Renal cortex interstitium (tissue), 11 donors: ENCODE measurements at regions not wholly inside any gene's neighbourhood (a gene's known extent, or its start where the extent isn't known, plus 50 kb on each side); places are given as distances from the start of the nearest gene placed in this dataset.
A peak's percentile ranks its signal among the peaks of the same experiment; 100 is the strongest.

Source experiments
- DNase-seq, 11 donors: peaks; one replicate each; pipeline ENCODE4 v3.0.0-alpha.2; 2013; ENCODE audit warnings: low read depth in 9 of 11, low spot score in 4 of 11; ENCODE audit errors: extremely low read depth in 1 of 11

DNA sequence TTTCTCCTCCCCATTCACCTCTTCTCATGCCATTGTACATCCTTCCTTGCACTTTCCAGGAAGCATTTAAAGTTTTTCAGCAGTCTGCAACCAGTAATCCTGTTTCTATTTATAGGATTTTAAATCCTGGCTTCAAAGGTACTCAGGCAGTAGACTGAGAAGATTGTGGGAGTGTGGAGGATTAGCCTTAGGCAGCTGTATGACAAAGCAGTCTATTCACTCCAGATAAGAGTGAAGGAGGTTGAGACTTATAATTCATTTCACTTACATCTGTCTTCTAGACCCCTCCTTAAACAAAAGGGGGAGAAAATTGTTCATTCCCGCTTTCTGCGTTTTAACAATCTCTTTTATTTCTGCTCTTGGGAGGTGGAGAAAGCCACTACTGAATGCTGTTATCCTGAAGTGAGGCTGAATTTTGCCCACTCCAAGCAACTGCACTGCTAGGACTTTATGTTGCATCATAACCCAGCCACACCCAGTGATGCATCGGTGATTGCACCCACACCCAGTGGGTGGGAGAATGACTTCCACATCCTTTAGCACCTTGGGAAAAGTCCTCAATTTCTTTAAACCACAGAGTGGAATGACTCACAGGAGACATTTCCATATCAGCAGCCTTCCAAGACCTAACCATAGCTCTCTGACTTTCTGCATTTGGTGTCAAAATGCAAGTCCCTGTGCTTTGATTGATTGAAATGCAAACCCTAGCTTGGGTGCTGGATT is 382.5 kb upstream of the ATP2B1 start:
- DNase-seq = no peak

DNA sequence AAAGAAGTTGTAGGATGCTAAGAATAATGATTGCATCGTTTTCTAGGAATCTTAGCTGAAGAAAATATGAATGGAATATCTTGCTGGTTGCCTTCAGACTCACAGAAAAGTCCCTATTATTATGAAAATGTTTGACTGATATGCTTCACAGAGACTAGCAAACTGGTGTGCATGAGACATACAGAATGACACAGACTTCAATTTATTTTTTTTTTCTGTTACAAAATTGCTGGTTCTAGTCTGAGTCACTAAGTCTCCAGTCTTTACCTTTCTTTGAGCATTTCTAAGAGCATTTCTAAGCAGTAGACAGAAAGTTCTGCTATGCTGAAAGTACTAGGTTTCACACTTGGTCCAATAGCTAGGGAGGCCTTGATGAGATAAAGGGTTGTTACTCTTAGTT is 377.6 kb upstream of the ATP2B1 start:
- no peak for DNase-seq

DNA sequence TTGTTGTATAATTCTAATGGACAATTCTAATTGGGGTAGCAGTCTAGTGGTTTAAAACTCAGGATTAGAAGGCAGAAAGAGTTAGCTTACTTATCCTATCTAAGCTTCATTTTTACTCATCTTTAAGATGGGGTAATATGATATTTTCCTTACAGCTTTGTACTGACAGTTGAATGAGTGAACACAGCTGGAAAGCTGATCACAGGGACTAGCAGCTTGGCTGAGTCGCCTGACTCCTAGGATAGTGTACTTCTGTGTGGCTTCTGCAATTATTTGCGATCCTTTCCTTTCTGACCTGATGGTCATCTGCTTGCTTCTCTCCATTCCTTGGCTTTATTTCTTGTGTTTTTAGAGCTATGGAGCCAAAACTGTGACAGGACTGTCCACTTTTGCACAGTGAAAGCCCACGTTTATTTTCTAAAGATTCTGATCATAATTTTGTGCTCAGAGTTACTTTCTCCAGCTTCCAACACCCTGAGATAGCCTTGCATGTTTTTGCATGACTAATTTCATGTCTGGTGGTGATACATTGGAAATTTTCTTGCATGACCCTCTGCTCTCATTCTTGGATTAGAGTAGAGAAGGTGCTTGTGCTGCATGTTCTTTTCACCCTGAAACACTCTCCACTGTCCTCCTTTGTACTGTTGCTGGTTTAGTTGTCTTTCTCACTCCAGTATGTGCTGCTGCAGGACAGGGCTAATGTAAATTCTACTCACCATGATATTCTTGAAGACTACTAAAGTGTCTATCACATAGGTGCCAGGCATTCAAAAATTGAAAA is 377.0 kb upstream of the ATP2B1 start:
- no peak for DNase-seq

DNA sequence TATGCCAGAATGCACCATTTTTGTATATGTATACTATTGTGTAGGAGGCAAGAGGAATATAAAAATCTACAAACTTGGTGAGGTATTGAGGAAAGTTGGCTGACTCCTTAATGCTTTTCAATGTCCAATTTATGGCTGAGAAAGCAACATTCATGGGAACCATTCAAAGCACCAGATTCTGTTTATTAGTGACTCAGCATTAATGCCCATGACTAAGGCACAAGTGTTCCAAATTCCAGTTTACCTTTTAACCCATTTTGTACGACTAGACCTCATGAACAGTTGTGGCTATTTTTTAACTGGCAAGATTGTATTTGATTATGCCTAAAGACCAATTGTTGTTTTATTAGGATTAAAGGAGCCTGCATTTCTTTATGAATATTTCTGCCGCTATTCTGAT is 375.4 kb upstream of the ATP2B1 start:
- no peak for DNase-seq

DNA sequence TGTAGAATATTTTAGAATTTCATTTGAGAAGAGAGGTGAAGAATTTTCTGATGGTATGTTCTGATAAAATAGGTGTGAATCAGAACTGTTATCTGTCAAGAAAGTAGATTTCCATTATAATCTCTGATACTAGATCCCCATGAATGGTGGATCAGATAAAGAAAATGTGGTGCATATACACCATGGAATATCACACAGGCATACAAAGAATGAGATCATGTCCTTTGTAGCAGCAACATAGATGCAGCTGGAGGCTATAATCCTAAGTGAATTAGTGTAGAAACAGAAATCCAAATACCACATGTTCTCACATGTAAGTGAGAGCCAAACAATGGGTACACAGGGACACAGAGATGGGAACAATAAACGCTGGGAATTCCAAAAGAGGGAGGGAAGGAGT is 372.0 kb upstream of the ATP2B1 start:
- DNase-seq = no peak

DNA sequence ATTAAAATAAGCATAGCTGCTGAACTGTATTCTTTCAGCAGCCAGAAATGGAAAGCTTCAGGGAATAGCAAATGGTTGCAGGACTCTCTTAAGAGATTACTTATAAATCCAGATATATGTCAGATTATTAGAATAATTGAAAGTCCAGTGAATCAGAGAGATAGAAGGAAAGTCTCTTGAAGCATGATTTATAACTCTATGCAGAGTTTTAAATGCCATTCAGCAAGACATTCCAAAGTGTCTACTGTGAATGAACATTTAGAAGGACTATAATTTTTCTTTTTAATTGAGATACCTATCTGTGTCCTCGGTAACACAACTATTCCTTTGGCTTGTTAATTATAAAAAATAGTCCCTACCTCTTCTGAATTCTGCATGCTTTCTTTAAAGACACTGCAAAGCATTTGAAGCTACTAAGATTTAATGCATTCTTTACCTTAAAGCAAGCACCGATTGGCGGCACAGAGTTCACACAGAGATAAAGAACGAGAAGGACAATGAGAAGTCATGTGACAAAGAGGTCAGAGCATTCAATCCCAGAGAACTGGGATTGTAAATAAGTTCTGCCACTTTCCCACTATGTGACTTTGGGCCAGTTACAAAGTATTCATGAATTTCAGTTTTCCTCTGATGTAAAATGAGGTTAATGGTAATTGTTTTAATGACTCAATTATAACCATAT is 371.0 kb upstream of the ATP2B1 start:
- no peak for DNase-seq

DNA sequence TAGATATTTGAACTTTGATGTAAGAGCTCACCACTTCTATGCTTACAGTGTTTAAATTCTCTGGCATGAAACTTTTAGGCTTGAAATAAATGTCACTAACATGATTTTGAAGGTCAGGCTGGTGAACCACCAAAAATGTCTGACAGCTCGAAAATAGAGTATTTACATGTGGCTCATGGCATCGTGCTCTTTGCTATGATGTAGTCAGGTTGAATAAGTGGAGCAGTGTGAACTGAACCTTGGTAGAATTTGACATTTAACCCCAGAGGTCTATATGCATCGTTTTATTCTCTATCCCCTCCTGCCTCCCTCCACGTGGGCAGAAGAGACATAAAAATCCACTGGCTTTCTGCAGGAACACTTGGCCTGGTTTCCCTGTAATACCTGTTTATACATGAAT is 369.7 kb upstream of the ATP2B1 start:
- DNase-seq = no peak

DNA sequence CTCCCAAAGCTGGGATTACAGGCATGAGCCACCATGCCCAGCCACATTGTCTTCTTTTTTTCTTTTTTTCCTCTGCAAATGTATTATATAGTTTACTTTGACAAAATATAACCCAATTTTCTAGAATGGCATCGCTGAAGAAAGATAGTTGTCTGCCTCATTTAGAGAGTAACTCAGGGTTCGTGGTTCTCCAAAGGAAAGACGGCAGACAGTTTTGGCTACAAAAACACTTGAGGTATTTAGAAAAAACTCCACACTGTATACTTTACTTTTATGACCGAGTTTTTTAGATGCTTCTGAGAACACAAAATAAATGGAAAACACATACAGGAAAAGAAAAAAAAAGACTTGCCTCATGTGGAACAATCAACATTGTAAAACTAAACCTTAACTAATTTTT is 369.1 kb upstream of the ATP2B1 start:
- no peak for DNase-seq

DNA sequence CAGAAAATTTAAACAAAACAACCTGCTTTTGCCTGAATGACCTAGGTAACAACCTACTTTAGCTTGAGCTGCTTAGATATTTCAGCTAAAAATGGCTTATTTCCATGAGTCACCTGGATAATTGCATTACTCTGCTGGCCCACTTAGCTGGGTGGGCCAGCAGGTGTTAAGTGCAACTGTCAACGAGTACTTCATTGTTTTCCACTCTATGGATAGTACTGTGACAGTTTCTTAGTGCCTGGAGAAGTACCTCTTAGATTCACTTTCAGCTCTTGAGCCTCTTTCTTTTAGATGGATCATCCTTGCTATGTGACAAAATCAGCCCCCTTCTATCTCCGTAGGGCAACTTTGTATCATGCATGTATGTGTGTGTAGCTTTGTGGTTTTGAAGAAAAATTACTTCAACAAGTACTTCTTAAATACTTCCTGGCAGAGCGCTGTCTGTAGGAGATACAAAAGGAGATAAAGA is 368.2 kb upstream of the ATP2B1 start:
- DNase-seq = no peak

DNA sequence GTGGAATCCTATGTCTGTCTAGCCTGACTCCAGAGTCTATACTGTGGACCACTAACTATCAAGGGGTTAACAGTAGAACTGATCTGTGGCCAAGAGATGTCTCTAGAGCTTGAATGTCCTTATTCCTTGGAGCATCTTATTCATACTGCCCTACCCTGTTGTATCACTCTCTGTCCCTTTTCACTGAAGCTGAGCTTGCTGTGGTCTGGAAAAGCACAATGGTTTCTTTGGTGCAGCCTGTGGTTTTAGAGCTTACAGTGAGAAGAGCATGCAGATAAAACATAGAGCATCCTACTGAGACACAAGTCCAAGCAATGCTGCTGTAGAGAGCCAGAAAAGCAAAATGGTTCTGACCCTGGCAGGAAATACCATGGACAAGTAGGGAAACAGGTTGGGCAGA is 367.0 kb upstream of the ATP2B1 start:
- DNase-seq = no peak

DNA sequence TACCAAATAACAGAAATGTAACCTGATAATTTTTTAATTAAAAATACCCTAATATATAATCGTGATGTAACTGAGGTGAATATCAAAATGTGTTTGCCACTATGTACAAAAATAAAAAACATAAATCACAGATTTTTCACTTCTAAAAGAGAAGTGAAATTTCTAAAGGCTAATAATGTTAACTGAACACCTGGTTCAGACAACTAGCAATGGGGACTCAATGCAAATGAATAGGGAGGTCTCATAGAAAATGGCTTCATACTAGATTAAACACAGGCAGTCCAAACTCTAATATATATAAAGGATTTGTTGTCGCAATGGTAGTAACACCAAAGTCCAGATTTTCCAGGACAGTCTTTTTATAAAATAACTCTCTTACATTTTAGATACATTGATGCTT is 365.4 kb upstream of the ATP2B1 start:
- no peak for DNase-seq

DNA sequence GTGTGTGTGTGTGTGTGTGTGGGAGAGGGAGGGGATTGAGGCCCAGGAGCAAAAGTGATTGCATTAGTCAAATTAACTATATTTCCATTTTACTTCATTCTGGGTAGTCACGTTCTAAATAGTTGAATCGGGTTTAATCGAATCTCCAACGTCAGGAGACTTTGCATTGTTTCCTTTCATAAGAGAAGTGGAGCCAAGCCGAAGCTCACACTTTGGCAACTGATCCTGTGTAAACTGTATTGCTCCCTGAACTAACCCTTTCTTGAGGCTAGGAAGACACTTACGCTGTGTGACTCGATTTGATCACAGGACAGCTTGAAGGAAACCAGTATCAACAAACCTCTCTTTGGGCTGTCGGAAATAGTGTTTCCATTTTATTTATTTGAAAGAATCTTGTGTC is 363.4 kb upstream of the ATP2B1 start:
- no peak for DNase-seq

DNA sequence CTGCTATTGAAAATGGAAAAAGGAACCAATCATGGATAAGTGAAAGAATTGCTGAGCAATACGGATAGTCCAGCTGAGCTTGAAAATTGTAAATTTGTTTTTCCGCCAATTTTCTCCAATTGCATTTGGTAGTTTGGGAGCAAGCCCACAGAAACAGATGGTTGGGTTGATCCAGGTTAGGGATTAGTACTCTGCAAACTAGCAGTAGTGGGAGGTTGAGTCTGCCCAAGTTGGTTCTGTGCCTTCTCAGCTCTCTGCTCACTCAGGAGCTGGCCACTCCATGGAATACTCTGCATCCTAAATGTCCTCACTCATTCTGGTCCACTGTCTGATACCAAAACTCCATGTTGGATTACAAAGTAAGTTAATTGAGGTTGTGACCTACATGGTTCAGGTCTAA is 361.1 kb upstream of the ATP2B1 start:
- no peak for DNase-seq

DNA sequence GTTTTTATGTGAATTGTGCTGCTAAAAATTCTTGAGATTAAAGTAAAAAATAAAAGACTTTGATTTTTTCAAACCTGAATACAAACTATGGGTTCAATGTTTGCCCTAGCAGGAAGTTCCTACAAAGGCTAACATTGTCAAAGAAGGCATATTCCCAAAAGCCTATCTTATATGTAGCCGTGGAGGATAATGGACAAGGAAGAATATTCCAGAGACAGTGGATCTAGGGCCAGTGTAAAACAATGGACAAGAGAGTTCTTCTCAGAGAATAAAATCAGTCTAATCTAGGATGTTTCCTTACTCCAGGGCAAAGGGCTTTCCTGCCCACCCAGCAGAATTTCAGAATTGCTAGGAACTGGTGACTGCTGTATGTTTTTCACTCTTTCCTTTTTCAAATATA is 359.2 kb upstream of the ATP2B1 start:
- DNase-seq = no peak

DNA sequence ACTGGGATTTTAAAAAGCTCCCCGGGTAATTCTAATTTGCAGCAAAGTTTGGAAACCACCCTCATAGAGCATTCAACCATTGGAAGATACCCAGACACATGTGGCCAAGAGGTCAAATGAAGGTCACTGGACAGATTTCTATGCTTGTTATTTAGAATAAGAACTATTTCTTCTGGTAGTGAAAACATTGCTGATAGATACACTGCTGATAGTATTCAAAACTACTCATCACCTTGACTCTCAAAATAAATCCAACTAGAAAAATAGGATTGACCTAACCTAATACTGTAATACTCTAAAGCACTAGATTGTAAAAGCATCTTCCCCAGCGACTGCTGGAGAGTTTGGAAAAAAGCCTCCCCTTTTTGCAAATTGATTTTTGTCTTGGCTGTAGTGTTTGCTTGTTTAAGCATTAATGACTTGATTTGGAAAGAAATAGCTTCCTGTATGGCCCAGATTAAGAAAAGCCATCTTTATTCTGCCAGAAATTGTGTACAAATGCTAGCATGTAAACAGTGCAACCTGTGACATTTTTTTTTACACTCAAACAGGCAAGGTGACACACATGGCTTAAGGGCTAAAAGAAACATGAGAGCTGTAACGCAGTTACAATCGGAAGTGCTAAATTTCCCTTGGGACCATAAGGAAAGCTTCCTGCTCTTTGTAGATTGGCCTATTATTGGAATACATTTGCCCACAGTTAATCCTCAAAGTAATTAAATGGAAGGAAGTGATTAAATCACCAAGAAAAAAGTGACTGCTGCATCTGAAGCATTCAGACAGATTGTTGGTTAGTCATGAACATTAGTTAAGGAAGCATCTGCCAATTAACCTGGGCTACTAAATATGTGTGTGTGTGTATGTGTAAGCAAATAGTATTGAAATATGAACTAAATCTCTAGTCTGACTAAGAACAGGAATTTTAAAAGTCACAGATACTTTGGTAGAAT is 356.5 kb upstream of the ATP2B1 start:
- peak in 5 of 11 donors; percentile 8 to 38 (median 19) for DNase-seq

DNA sequence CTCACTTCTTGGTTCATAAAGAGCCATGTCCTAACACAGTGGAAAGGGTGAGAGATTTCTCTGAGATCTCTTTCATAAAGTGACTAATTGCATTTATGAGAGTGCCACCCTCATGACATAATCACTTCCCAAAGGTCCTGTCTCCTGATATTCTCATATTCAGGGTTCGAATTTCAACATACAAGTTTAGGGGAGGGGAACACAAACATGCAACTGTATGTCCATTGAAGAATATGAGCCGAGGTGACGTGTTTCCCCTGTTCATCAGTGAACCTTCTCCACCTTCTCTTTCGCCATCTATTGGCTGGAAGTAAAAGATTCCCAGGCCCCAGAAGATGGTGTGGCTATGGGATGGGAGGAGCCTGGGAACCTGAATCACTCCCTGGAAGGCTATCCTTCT is 354.2 kb upstream of the ATP2B1 start:
- no peak for DNase-seq

DNA sequence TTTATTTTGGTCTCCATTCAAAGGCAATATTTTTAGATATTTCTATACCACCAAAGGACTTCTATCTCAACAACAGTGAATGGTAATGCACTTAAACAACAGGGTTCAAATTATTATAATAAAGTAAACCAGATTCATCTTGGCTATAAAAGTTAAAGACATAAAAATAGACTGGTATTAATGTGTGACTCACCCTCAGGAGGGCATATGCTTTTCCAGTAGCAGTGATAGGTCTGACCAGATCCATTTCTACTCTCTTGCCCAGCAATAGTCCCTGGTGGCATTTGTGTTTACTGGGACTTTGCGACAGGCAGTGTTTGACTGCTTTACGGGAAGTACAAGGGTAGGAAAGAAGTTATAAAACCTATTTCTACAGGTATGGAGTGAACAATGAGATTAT is 353.2 kb upstream of the ATP2B1 start:
- no peak for DNase-seq

DNA sequence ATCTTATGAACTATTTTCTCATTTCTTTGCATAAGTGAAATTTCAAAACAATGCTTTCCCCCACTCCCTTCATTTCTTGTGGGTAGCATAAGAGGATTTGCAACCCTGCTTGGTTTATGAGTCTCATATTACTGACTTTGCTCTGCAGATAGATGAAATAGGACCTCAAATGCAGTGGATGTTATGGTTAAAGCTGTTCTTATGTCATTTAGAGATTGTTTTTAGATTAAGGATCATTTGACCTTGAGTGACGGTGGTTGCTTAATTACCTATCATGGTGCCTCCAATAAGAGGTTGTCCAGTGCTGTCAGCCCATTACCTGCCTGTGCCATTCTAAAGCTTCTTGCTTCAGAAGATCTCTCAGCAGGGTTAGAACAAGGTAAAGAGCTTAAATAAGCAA is 351.4 kb upstream of the ATP2B1 start:
- DNase-seq = no peak

DNA sequence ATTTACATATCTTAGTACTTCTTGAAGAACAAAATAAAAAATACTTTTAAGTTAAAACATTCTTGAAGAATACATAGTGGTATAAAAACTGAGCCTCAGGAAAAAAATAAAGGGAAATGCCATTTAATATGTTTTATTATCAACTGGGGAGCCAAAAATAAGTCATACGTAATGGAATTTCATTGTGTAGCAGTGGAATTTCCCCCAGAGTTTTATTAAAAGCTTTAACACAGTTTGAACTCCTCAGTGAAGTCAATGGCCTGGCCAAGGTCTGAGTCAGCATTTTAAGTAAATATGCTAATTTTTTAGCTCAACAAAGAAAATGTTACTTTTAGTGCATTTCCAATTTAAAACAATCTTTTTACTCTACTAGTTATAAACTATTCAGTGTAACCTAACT is 350.1 kb upstream of the ATP2B1 start:
- DNase-seq = peak; percentile 22 to 77 (median 43)
